HEK293 (cell line): ENCODE measurements at regions not wholly inside any gene's neighbourhood (a gene's known extent, or its start where the extent isn't known, plus 50 kb on each side); places are given as distances from the start of the nearest gene placed in this dataset.

Experiments
- CTCF ChIA-PET: fragments of 350-600 bp; formaldehyde crosslinking; extraction: SDS; loops from one replicate; lab custom pipeline; 2021; ENCODE audit warnings: antibody characterized with exemption; lab: Yijun Ruan, JAX
- POLR2A ChIA-PET: fragments of 300-600 bp; formaldehyde crosslinking; extraction: SDS; loops from one replicate; lab custom pipeline; 2020; ENCODE audit warnings: antibody characterized with exemption, inconsistent platforms; lab: Yijun Ruan, JAX
- H3K27ac ChIP-seq: fragments of 200-500 bp; sonication (Bioruptor generic); 2 replicates; pipeline ENCODE4 v1.5.1; 2014; ENCODE audit warnings: low read depth, low read length, control low read depth, inconsistent platforms; ENCODE audit errors: extremely low read depth
- H3K36me3 ChIP-seq, 2 experiments: fragments of 200-500 bp in 1 of 2; sonication (Bioruptor generic) in 1 of 2; 1 replicate in 1 of 2; 2 replicates in 1 of 2; pipeline ENCODE4 v1.5.1; 2014 to 2017; ENCODE audit warnings: inconsistent platforms in 2 of 2, low read length in 2 of 2; ENCODE audit not compliant: control insufficient read depth in 2 of 2, insufficient read depth in 1 of 2
- H3K4me1 ChIP-seq: fragments of 200-500 bp; sonication (Bioruptor generic); 2 replicates; pipeline ENCODE4 v1.5.1; 2014; ENCODE audit warnings: mild to moderate bottlenecking, low read length, inconsistent platforms; ENCODE audit not compliant: control insufficient read depth, insufficient read depth
- H3K4me3 ChIP-seq: 2 replicates; pipeline ENCODE4 v1.5.1; 2011; ENCODE audit warnings: low read depth, mild to moderate bottlenecking, control low read depth, low read length, moderate library complexity
- H3K9me3 ChIP-seq: fragments of 200-500 bp; sonication (Bioruptor generic); 2 replicates; pipeline ENCODE4 v1.5.1; 2014; ENCODE audit warnings: low read depth, low read length, inconsistent platforms; ENCODE audit not compliant: control insufficient read depth, insufficient read depth
- OSR2 ChIP-seq: fragments of 450-650 bp; formaldehyde crosslinking; IDR thresholded peaks from 2 replicates; pipeline ENCODE4 v1.5.1; 2016; ENCODE audit warnings: missing biosample characterization, missing genetic modification characterization
- RBAK ChIP-seq: fragments of 450-650 bp; formaldehyde crosslinking; IDR thresholded peaks from 2 replicates; pipeline ENCODE4 v1.5.1; 2016; ENCODE audit warnings: missing biosample characterization, missing genetic modification characterization
- REST ChIP-seq: fragments of 450-650 bp; formaldehyde crosslinking; IDR thresholded peaks from 2 replicates; pipeline ENCODE4 v1.5.1; 2016; ENCODE audit warnings: missing biosample characterization, missing genetic modification characterization
- SALL2 ChIP-seq: fragments of 450-650 bp; formaldehyde crosslinking; IDR thresholded peaks from 2 replicates; pipeline ENCODE4 v1.5.0; 2017; ENCODE audit warnings: missing biosample characterization, mild to moderate bottlenecking, missing genetic modification characterization, borderline replicate concordance
- TCF7L2 ChIP-seq: IDR thresholded peaks from 2 replicates; pipeline ENCODE4 v1.6.1; 2011; ENCODE audit warnings: low read depth, mild to moderate bottlenecking, inconsistent platforms, low read length, moderate library complexity, borderline replicate concordance
- ZBTB8A ChIP-seq: fragments of 450-650 bp; formaldehyde crosslinking; IDR thresholded peaks from 2 replicates; pipeline ENCODE4 v1.5.1; 2016; ENCODE audit warnings: missing biosample characterization, missing genetic modification characterization
- ZIC2 ChIP-seq: fragments of 450-650 bp; formaldehyde crosslinking; IDR thresholded peaks from 2 replicates; pipeline ENCODE4 v1.5.1; 2016; ENCODE audit warnings: missing biosample characterization, missing genetic modification characterization
- ZNF138 ChIP-seq: fragments of 450-650 bp; formaldehyde crosslinking; IDR thresholded peaks from 2 replicates; pipeline ENCODE4 v1.5.1; 2016; ENCODE audit warnings: missing biosample characterization, missing genetic modification characterization, borderline replicate concordance
- ZNF155 ChIP-seq: fragments of 450-650 bp; formaldehyde crosslinking; IDR thresholded peaks from 2 replicates; pipeline ENCODE4 v1.5.1; 2016; ENCODE audit warnings: missing biosample characterization, missing genetic modification characterization
- ZNF266 ChIP-seq: fragments of 450-650 bp; formaldehyde crosslinking; IDR thresholded peaks from 2 replicates; pipeline ENCODE4 v1.5.1; 2016; ENCODE audit warnings: missing biosample characterization, missing genetic modification characterization, low read depth
- ZNF423 ChIP-seq: fragments of 450-650 bp; formaldehyde crosslinking; IDR thresholded peaks from 2 replicates; pipeline ENCODE4 v1.5.1; 2016; ENCODE audit warnings: missing biosample characterization, missing genetic modification characterization
- ZNF510 ChIP-seq: fragments of 450-650 bp; formaldehyde crosslinking; IDR thresholded peaks from 2 replicates; pipeline ENCODE4 v1.5.1; 2018; ENCODE audit warnings: mild to moderate bottlenecking, missing genetic modification characterization, missing biosample characterization; ENCODE audit not compliant: insufficient replicate concordance
- ZNF654 ChIP-seq: fragments of 450-650 bp; formaldehyde crosslinking; IDR thresholded peaks from 2 replicates; pipeline ENCODE4 v1.5.1; 2016; ENCODE audit warnings: low read depth, missing biosample characterization, missing genetic modification characterization
- ZNF670 ChIP-seq: fragments of 450-650 bp; formaldehyde crosslinking; IDR thresholded peaks from 2 replicates; pipeline ENCODE4 v1.5.1; 2016; ENCODE audit warnings: missing biosample characterization, missing genetic modification characterization, low read depth
- ZNF785 ChIP-seq: fragments of 450-650 bp; formaldehyde crosslinking; IDR thresholded peaks from 2 replicates; pipeline ENCODE4 v1.5.1; 2016; ENCODE audit warnings: missing biosample characterization, missing genetic modification characterization
- ZNF830 ChIP-seq: fragments of 450-650 bp; IDR thresholded peaks from 2 replicates; pipeline ENCODE4 v1.5.0; 2018; ENCODE audit warnings: missing biosample characterization, missing genetic modification characterization, low read depth, mild to moderate bottlenecking, moderate library complexity
- TF ChIP-seq, protein P1 (sequence below): fragments of 450-650 bp; formaldehyde crosslinking; IDR thresholded peaks from 2 replicates; pipeline ENCODE4 v1.5.1; 2016; ENCODE audit warnings: missing biosample characterization, missing genetic modification characterization
- TF ChIP-seq, protein P2 (sequence below): fragments of 450-650 bp; formaldehyde crosslinking; IDR thresholded peaks from 2 replicates; pipeline ENCODE4 v1.5.1; 2016; ENCODE audit warnings: missing biosample characterization, missing genetic modification characterization

DNA sequence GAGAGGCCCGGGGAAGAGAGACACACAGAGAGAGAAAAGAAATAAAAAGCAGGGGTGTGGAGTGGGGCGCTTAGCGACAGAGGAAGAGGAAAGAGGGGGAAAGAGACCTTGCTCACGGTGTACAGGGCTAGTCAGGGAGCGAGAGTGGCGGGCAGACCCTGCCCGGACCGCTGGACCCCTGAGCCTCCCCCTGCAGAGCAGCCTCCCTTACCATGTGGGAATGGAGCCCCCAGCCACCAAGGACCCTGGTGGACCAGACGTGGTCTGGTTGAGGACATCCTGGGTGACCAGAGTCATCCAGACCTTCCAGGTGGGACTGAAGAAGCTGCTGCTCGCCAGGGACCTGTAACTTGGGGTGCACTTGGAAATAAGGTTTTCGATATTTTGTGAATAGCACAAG lies 129.6 kb downstream of the CHSY1 start:
- H3K27ac ChIP-seq: no peak overlapping the region
- CTCF ChIA-PET: no interaction called here

DNA sequence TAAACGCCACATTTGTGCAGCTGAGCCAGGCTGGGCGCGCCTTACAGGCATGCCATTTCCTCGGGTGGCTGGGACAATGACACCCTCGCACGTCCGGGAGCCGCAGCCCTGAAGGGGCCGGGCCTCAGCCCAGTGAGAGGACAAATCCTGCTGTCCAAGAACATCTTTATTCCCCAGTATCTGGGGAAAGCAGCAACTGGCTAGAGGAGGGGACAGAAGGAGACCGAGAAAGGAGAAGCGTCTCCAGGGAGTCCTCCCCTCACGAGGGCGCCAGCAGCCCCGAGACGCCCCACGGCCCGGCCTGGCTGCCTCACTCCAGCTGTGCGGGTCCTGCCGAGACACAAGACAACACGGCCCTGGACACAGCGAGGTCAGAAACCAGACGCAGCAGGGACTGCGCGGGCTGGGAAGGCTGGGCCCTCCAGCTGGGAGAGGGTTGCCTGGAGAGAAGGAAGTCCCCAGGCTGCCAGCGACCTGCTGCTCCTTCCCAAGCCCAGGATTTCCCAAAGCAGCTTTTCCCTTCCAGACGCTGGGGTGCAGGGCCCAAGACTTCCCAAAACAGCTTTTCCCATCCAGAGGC lies 130.2 kb downstream of the CHSY1 start:
- Histone ChIP-seq H3K4me3 (no peak overlapping the region), H3K9me3 (no peaks in the 10 kb centered on the region), H3K4me1 (peaks cover 6% of the 10 kb centered on the region), H3K27ac (no peak overlapping the region)
- POLR2A ChIA-PET: no interaction called here
- TF ChIP-seq, protein P1, sequence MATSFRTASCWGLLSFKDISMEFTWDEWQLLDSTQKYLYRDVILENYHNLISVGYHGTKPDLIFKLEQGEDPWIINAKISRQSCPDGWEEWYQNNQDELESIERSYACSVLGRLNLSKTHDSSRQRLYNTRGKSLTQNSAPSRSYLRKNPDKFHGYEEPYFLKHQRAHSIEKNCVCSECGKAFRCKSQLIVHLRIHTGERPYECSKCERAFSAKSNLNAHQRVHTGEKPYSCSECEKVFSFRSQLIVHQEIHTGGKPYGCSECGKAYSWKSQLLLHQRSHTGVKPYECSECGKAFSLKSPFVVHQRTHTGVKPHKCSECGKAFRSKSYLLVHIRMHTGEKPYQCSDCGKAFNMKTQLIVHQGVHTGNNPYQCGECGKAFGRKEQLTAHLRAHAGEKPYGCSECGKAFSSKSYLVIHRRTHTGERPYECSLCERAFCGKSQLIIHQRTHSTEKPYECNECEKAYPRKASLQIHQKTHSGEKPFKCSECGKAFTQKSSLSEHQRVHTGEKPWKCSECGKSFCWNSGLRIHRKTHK (tag by site-specific recombination): no peak
- TF ChIP-seq ZNF423 (tag by site-specific recombination) (peak; percentile 55), TCF7L2 (no peak), ZNF670 (tag by site-specific recombination) (no peak), ZIC2 (peak; percentile 99), ZBTB8A (tag by site-specific recombination) (peak; percentile 65), ZNF830 (no peak), ZNF138 (tag by site-specific recombination) (no peak), SALL2 (tag by site-specific recombination) (no peak), ZNF510 (tag by site-specific recombination) (no peak), ZNF266 (tag by site-specific recombination) (no peak)
- TF ChIP-seq, all 188 proteins: peak for 3
- no peaks in the 10 kb centered on the region for H3K36me3 ChIP-seq
- CTCF ChIA-PET: no interaction called here

More for the DNA sequence above, 129.6 kb downstream of the CHSY1 start:
- peaks cover 13% of the 10 kb centered on the region for H3K4me1 ChIP-seq
- POLR2A ChIA-PET: no interaction called here
- H3K9me3 ChIP-seq: no peaks in the 10 kb centered on the region
- H3K36me3 ChIP-seq: no peaks in the 10 kb centered on the region
- H3K4me3 ChIP-seq: no peak overlapping the region
- TF ChIP-seq REST (tag by site-specific recombination) (no peak), ZNF654 (tag by site-specific recombination) (no peak), RBAK (tag by site-specific recombination) (no peak), ZNF785 (tag by site-specific recombination) (no peak), ZNF155 (tag by site-specific recombination) (no peak), OSR2 (tag by site-specific recombination) (no peak)
- TF ChIP-seq, protein P2, sequence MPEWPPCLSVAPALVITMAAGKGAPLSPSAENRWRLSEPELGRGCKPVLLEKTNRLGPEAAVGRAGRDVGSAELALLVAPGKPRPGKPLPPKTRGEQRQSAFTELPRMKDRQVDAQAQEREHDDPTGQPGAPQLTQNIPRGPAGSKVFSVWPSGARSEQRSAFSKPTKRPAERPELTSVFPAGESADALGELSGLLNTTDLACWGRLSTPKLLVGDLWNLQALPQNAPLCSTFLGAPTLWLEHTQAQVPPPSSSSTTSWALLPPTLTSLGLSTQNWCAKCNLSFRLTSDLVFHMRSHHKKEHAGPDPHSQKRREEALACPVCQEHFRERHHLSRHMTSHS (tag by site-specific recombination): no peak
